OCI-LY7 (cell line): ENCODE measurements at regions not wholly inside any gene's neighbourhood (a gene's known extent, or its start where the extent isn't known, plus 50 kb on each side); places are given as distances from the start of the nearest gene placed in this dataset.
A peak's percentile ranks its signal among the peaks of the same experiment; 100 is the strongest.

Experiments used
- BruUV-seq: library from RNA; stranded (reverse); fragments of 400-500 nt; replicated peaks from 2 replicates; lab custom pipeline; 2021; lab: Mats Ljungman, UMichigan
- CTCF ChIA-PET: fragments of 300-600 bp; sonication (Branson Sonifier 250); formaldehyde crosslinking; loops from one replicate; lab custom pipeline; 2022; ENCODE audit warnings: antibody characterized with exemption; ENCODE audit not compliant: unreplicated experiment; lab: Charles Lee
- POLR2A ChIA-PET: fragments of 300-600 bp; sonication (Branson Sonifier 250); formaldehyde crosslinking; loops from one replicate; lab custom pipeline; 2022; ENCODE audit warnings: antibody characterized with exemption; lab: Charles Lee
- DNase-seq: peaks from one replicate; pipeline ENCODE4 v3.0.0-alpha.2; 2015; ENCODE audit warnings: low spot score
- H2AFZ ChIP-seq: fragments of 200-600 bp; sonication (generic), shearing (Covaris generic); 2 replicates; pipeline ENCODE4 v1.6.1; 2014; ENCODE audit warnings: mild to moderate bottlenecking, antibody characterized with exemption, low read length, moderate library complexity
- H3K27ac ChIP-seq: fragments of 200-600 bp; sonication (generic); 2 replicates; pipeline ENCODE4 v1.5.1; 2014; ENCODE audit warnings: mixed run types, low read depth, mild to moderate bottlenecking, moderate library complexity, low read length, inconsistent platforms; ENCODE audit not compliant: poor library complexity, severe bottlenecking
- H3K36me3 ChIP-seq: fragments of 200-600 bp; sonication (generic); 2 replicates; pipeline ENCODE4 v1.6.1; 2014; ENCODE audit warnings: mild to moderate bottlenecking, antibody characterized with exemption, low read length, moderate library complexity, mixed read lengths; ENCODE audit not compliant: insufficient read depth
- H3K4me1 ChIP-seq: fragments of 200-600 bp; sonication (generic); 2 replicates; pipeline ENCODE4 v1.5.1; 2014; ENCODE audit warnings: mild to moderate bottlenecking, low read length; ENCODE audit not compliant: insufficient read depth, poor library complexity, severe bottlenecking
- H3K4me2 ChIP-seq: fragments of 200-600 bp; sonication (generic); 2 replicates; pipeline ENCODE4 v1.6.1; 2014; ENCODE audit warnings: mild to moderate bottlenecking, low read length
- H3K4me3 ChIP-seq: fragments of 200-600 bp; sonication (generic); 2 replicates; pipeline ENCODE4 v1.5.1; 2014; ENCODE audit warnings: mild to moderate bottlenecking, low read depth, low read length; ENCODE audit not compliant: poor library complexity, severe bottlenecking
- H3K79me2 ChIP-seq: fragments of 200-600 bp; sonication (generic); 2 replicates; pipeline ENCODE4 v1.6.1; 2016; ENCODE audit warnings: low read depth, mild to moderate bottlenecking, low read length, moderate library complexity, mixed read lengths; ENCODE audit not compliant: insufficient read depth
- H3K9me2 ChIP-seq: fragments of 200-600 bp; sonication (generic); 2 replicates; pipeline ENCODE4 v1.6.1; 2016; ENCODE audit warnings: mild to moderate bottlenecking, low read length, mixed read lengths; ENCODE audit not compliant: insufficient read depth
- H3K9me3 ChIP-seq: fragments of 200-600 bp; sonication (generic); 2 replicates; pipeline ENCODE4 v1.6.1; 2014; ENCODE audit warnings: mild to moderate bottlenecking, mixed run types, low read length, mixed read lengths
- H4K20me1 ChIP-seq: fragments of 200-600 bp; sonication (generic); 2 replicates; pipeline ENCODE4 v1.6.1; 2014; ENCODE audit warnings: mild to moderate bottlenecking, antibody characterized with exemption, low read length, moderate library complexity, mixed read lengths; ENCODE audit not compliant: insufficient read depth
- CTCF ChIP-seq: fragments of 200-600 bp; sonication (generic); conservative IDR thresholded peaks from 2 replicates; pipeline ENCODE4 v1.5.1; 2014; ENCODE audit warnings: mild to moderate bottlenecking, antibody characterized with exemption, low read length, moderate library complexity, mixed read lengths
- EZH2phosphoT487 ChIP-seq: fragments of 200-600 bp; sonication (generic); IDR thresholded peaks from 2 replicates; pipeline ENCODE4 v1.6.1; 2018; ENCODE audit warnings: low read depth, borderline replicate concordance, mild to moderate bottlenecking, mixed run types, antibody characterized with exemption, low read length, moderate library complexity, mixed read lengths
- intact Hi-C: fragments of 100-400 bp; cut with micrococcal nuclease; formaldehyde crosslinking; loops from one replicate; pipeline ENCODE4 v1.10.0; 2022; ENCODE audit not compliant: unreplicated experiment

GRCh38 chr2:47725808-47726207 is 57.1 kb upstream of the MSH6 start:
- ChIA-PET POLR2A (interaction anchor here (0.7 to 11.8 kb wide), 12 partner anchors 9 to 311 kb away, joined by 3 to 242 read pairs (median 6); no protein-coding TSS in a partner anchor), CTCF (interaction anchor here (1.5 kb wide), 1 partner anchor 11 kb away, joined by 4 read pairs; no protein-coding TSS in a partner anchor)
- Histone ChIP-seq H3K9me2 (no peaks in the 10 kb centered on the region), H3K79me2 (peaks cover 76% of the 10 kb centered on the region), H3K4me2 (peak overlapping the region; percentile 70), H3K4me3 (peak overlapping the region; percentile 28), H3K9me3 (peaks cover 12% of the 10 kb centered on the region; the same call in 1 of the 2 replicates), H3K36me3 (peaks cover 85% of the 10 kb centered on the region), H2AFZ (no peak overlapping the region), H4K20me1 (no peaks in the 10 kb centered on the region), H3K4me1 (peaks cover 88% of the 10 kb centered on the region), H3K27ac (peak overlapping the region; percentile 100)
- peak; percentile 48 for DNase-seq
- no peak for TF ChIP-seq CTCF
- TF ChIP-seq EZH2phosphoT487: no peak
- intact Hi-C loops: loop anchor here (2.0 kb wide), 1 partner anchor 41 kb away; no protein-coding TSS in a partner anchor
- BruUV-seq: no TSS peak

- TF ChIP-seq CTCF: no peak
- no peak for TF ChIP-seq EZH2phosphoT487
- Histone ChIP-seq H2AFZ (no peak overlapping the region), H3K36me3 (peaks cover 82% of the 10 kb centered on the region), H3K79me2 (peaks cover 75% of the 10 kb centered on the region), H3K27ac (peak overlapping the region; percentile 100), H3K4me1 (peaks cover 96% of the 10 kb centered on the region), H3K4me3 (peak overlapping the region; percentile 28), H3K4me2 (peak overlapping the region; percentile 70), H3K9me2 (no peaks in the 10 kb centered on the region), H4K20me1 (no peaks in the 10 kb centered on the region), H3K9me3 (peaks cover 11% of the 10 kb centered on the region; the same call in 1 of the 2 replicates)
- POLR2A ChIA-PET: interaction anchor here (0.6 to 11.8 kb wide), 13 partner anchors 7 to 204 kb away, joined by 3 to 242 read pairs (median 7); no protein-coding TSS in a partner anchor
- TSS peak; percentile 30 for BruUV-seq
- intact Hi-C loops: loop anchor here (1.0 to 2.0 kb wide), 7 partner anchors 14 to 203 kb away; no protein-coding TSS in a partner anchor
- CTCF ChIA-PET: interaction anchor here (1.5 kb wide), 1 partner anchor 12 kb away, joined by 4 read pairs; no protein-coding TSS in a partner anchor
- DNase-seq: peak; percentile 99
Observed at GRCh38 chr2:47724221-47724981, 58.5 kb upstream of the MSH6 start.
